OCI-LY1 (cell line): ENCODE measurements at regions not wholly inside any gene's neighbourhood (a gene's known extent, or its start where the extent isn't known, plus 50 kb on each side); places are given as distances from the start of the nearest gene placed in this dataset.

ENCODE experiments used
- EZH2 ChIP-seq: fragments of 200-600 bp; sonication (generic), shearing (Covaris generic); IDR thresholded peaks from 2 replicates; pipeline ENCODE4 v1.8.0; 2017; ENCODE audit warnings: borderline replicate concordance, mixed run types, mild to moderate bottlenecking, antibody characterized with exemption, low read length, moderate library complexity, mixed read lengths
- TF ChIP-seq, protein P1 (sequence below): fragments of 200-600 bp; sonication (generic), shearing (Covaris generic); IDR thresholded peaks from 2 replicates; pipeline ENCODE4 v1.5.1; 2017; ENCODE audit warnings: mild to moderate bottlenecking, antibody characterized with exemption, low read length, moderate library complexity, mixed read lengths

DNA sequence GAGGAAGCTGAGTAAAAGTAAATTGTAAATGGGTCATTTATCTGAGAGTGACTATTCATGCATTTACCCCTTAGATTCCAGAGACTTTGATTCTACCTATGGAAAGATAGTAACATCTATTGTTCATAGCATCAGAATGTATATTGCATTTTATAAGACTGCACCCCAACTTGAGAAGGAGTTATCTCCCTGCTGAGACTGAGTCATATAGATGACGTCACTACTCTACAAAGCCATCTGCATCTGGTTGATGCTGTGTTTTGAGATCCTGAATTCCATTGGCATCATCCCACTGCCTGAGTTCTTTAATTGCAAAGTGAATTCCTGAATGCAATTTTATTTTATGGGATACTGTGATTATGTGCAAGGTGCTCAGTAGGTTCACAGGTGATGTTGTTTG, 444.0 kb upstream of the SLC35B3 start:
- no peak for TF ChIP-seq EZH2
- TF ChIP-seq, protein P1, sequence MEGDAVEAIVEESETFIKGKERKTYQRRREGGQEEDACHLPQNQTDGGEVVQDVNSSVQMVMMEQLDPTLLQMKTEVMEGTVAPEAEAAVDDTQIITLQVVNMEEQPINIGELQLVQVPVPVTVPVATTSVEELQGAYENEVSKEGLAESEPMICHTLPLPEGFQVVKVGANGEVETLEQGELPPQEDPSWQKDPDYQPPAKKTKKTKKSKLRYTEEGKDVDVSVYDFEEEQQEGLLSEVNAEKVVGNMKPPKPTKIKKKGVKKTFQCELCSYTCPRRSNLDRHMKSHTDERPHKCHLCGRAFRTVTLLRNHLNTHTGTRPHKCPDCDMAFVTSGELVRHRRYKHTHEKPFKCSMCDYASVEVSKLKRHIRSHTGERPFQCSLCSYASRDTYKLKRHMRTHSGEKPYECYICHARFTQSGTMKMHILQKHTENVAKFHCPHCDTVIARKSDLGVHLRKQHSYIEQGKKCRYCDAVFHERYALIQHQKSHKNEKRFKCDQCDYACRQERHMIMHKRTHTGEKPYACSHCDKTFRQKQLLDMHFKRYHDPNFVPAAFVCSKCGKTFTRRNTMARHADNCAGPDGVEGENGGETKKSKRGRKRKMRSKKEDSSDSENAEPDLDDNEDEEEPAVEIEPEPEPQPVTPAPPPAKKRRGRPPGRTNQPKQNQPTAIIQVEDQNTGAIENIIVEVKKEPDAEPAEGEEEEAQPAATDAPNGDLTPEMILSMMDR = no peak
